GM23338 (cell line): ENCODE measurements at regions not wholly inside any gene's neighbourhood (a gene's known extent, or its start where the extent isn't known, plus 50 kb on each side); places are given as distances from the start of the nearest gene placed in this dataset.

Experiments used
- CREB1 ChIP-seq: fragments of 250-450 bp; sonication (Bioruptor Pico); IDR thresholded peaks from 2 replicates; pipeline ENCODE4 v1.5.0; 2020; ENCODE audit warnings: low read depth, mild to moderate bottlenecking, moderate library complexity
- CTCF ChIP-seq, 2 experiments: fragments of 200-600 bp in 1 of 2; sonication (generic) in 1 of 2; conservative IDR thresholded peaks; 2 replicates each; pipeline versions ENCODE4 v1.5.1 to v1.6.1; 2016 to 2017; ENCODE audit warnings: antibody characterized with exemption in 2 of 2, low read depth in 2 of 2, mild to moderate bottlenecking in 2 of 2, moderate library complexity in 1 of 2
- EZH2 ChIP-seq: fragments of 200-600 bp; sonication (generic); IDR thresholded peaks from one replicate; pipeline ENCODE4 v1.8.0; 2017; ENCODE audit warnings: antibody characterized with exemption, mild to moderate bottlenecking, low read depth; ENCODE audit not compliant: unreplicated experiment
- EZH2phosphoT487 ChIP-seq: fragments of 200-600 bp; sonication (generic); IDR thresholded peaks from one replicate; pipeline ENCODE4 v1.8.1; 2018; ENCODE audit warnings: antibody characterized with exemption; ENCODE audit not compliant: unreplicated experiment
- POLR2AphosphoS5 ChIP-seq: IDR thresholded peaks from 2 replicates; pipeline ENCODE4 v1.6.1; 2016; ENCODE audit warnings: antibody characterized with exemption, low read depth
- REST ChIP-seq: IDR thresholded peaks from one replicate; pipeline ENCODE4 v1.6.1; 2018; ENCODE audit warnings: antibody characterized with exemption; ENCODE audit not compliant: unreplicated experiment
- ZNF114 ChIP-seq: fragments of 250-450 bp; sonication (Bioruptor Pico); IDR thresholded peaks from 2 replicates; pipeline ENCODE4 v1.5.0; 2020; ENCODE audit warnings: mild to moderate bottlenecking, moderate library complexity

- TF ChIP-seq CREB1 (CRISPR knock-in tag) (no peak), CTCF (conservative IDR thresholded peaks at IDR 0.05; ENCODE audit: low read depth in 2 of 2) (no peak), POLR2AphosphoS5 (no peak), EZH2 (no peak), ZNF114 (no peak), REST (no peak), EZH2phosphoT487 (no peak)
Observed at GRCh38 chr16:72508191-72508590, 336.2 kb upstream of the PMFBP1 start.
